ENCODE measurements at regions not wholly inside any gene's neighbourhood (a gene's known extent, or its start where the extent isn't known, plus 50 kb on each side); places are given as distances from the start of the nearest gene placed in this dataset.

DNA sequence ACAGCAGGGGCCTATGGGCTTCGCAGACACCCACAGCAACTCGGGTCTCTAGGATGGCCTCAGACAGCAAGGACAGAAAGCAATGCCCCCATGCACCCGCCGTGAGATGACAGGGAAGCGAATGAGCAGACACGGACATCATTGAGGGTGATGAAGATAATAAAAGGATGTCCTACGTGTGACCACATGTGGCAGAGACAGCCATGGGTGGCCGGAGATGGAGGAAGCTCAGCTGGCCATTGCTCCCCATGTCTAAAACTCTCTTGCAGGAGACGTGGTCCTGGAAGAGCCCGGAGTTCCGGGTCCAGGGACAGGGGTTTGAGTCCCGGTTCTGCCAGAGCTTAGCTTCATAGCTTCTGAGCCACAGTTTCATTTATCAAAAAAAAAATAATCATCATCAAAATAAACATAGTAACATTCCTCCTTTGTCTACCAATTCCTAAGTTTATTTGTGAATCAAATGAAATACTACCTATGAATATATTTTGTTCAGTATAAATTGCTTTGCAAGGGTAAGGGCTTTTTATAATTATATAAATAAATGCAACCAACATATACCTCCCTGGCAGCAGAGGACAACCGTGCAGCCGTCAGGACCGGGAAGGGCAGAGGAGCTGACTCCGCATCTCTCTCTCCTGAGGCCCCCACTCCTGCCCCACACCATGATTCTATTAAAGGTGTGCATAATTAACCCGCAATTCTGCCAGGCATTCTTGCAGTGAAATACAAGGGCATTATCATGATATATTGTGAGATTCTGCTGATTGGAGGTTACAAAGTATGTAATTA lies 401.4 kb upstream of the MYT1L start:
- Histone ChIP-seq H3K27ac (ENCODE audit: low read depth, low read length) (no peak overlapping the region), H3K27me3 (ENCODE audit: control insufficient read depth, low read length) (no peaks in the 10 kb centered on the region), H3K9me3 (ENCODE audit: control insufficient read depth, insufficient read depth, low read length) (no peaks in the 10 kb centered on the region), H3K4me3 (ENCODE audit: low read length) (no peak overlapping the region), H3F3A (ENCODE audit: control insufficient read depth, insufficient read depth) (no peaks in the 10 kb centered on the region), H3K4me1 (ENCODE audit: control insufficient read depth, low read length) (no peaks in the 10 kb centered on the region), H4K20me1 (ENCODE audit: control insufficient read depth, insufficient read depth, low read depth, low read length) (no peaks in the 10 kb centered on the region), H3K4me2 (ENCODE audit: low read length) (no peak overlapping the region), H3K9me2 (replicated peaks; ENCODE audit: control insufficient read depth, low read length) (no peaks in the 10 kb centered on the region), H3K79me2 (ENCODE audit: control insufficient read depth, low read length) (no peaks in the 10 kb centered on the region), H3K36me3 (ENCODE audit: control insufficient read depth, low read length) (no peaks in the 10 kb centered on the region)
- no peak for TF ChIP-seq EZH2phosphoT487 (IDR thresholded peaks at IDR 0.05; ENCODE audit: borderline replicate concordance, low read length)
- TF ChIP-seq, protein P1, sequence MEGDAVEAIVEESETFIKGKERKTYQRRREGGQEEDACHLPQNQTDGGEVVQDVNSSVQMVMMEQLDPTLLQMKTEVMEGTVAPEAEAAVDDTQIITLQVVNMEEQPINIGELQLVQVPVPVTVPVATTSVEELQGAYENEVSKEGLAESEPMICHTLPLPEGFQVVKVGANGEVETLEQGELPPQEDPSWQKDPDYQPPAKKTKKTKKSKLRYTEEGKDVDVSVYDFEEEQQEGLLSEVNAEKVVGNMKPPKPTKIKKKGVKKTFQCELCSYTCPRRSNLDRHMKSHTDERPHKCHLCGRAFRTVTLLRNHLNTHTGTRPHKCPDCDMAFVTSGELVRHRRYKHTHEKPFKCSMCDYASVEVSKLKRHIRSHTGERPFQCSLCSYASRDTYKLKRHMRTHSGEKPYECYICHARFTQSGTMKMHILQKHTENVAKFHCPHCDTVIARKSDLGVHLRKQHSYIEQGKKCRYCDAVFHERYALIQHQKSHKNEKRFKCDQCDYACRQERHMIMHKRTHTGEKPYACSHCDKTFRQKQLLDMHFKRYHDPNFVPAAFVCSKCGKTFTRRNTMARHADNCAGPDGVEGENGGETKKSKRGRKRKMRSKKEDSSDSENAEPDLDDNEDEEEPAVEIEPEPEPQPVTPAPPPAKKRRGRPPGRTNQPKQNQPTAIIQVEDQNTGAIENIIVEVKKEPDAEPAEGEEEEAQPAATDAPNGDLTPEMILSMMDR (IDR thresholded peaks at IDR 0.05; ENCODE audit: low read depth, low read length, poor library complexity, severe bottlenecking) = no peak

DNA sequence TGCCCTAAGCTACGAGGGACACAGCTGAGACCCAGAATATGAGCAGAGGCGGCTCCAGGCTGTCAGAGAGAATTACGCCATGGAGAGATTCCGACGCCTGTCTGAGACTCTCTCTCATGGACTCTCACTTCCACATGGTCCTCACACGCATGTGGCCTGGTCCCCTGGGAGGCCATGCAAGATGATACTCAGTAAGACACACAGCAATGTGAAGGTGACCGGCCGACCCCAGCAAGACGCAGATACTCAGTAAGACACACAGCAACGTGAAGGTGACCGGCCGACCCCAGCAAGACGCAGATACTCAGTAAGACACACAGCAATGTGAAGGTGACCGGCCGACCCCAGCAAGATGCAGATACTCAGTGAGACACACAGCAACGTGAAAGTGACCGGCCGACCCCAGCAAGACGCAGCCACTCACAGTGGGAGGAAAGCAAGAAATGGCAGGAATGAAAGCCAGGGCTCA lies 400.8 kb upstream of the MYT1L start:
- no peak overlapping the region for H3K4me3 ChIP-seq (ENCODE audit: low read length)
- H3K36me3 ChIP-seq (ENCODE audit: control insufficient read depth, low read length) = no peaks in the 10 kb centered on the region
- H3K4me1 ChIP-seq (ENCODE audit: control insufficient read depth, low read length) = no peaks in the 10 kb centered on the region
- H3K27ac ChIP-seq (ENCODE audit: low read depth, low read length) = no peak overlapping the region
- H4K20me1 ChIP-seq (ENCODE audit: control insufficient read depth, insufficient read depth, low read depth, low read length) = no peaks in the 10 kb centered on the region
- H3K27me3 ChIP-seq (ENCODE audit: control insufficient read depth, low read length) = no peaks in the 10 kb centered on the region
- no peaks in the 10 kb centered on the region for H3K79me2 ChIP-seq (ENCODE audit: control insufficient read depth, low read length)
- H3F3A ChIP-seq (ENCODE audit: control insufficient read depth, insufficient read depth) = no peaks in the 10 kb centered on the region
- H3K9me3 ChIP-seq (ENCODE audit: control insufficient read depth, insufficient read depth, low read length) = no peaks in the 10 kb centered on the region
- TF ChIP-seq, protein P1 (IDR thresholded peaks at IDR 0.05; ENCODE audit: low read depth, low read length, poor library complexity, severe bottlenecking) = no peak
- TF ChIP-seq EZH2phosphoT487 (IDR thresholded peaks at IDR 0.05; ENCODE audit: borderline replicate concordance, low read length) = no peak
- no peaks in the 10 kb centered on the region for H3K9me2 ChIP-seq (replicated peaks; ENCODE audit: control insufficient read depth, low read length)
- no peak overlapping the region for H3K4me2 ChIP-seq (ENCODE audit: low read length)

DNA sequence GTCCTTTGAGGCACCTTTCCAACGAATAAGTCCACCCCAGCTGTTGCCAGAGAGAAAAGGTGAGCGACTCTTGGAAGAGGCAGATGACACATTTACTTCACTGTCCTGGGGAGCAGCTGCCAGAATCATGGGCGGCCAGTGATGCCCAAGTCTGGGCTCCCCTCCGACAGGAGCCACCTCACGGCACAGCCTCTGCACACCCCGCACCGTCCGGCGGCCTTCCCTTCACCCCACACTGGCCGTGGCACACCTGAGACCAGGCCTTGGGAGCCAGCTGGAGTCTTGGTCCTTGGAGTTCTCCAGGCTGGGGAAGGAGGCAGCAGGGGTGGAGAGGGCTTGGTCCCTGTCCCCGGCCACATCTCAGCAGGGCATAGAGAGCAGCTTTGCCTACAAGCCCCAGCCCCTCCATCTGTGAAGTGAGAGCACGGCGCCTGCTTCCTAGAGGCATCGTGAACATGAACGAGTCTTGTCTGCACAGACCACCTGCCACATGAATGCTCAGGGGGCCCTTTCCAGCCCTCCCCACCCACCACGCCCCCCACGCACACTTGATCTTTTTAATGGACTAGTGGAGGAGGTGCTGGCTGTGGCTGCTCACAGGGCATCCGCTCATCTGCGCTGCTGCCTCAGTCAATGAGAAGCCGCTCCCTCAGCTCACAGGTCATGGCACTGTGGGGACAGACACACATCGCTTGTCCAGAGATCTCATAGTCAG lies 400.2 kb upstream of the MYT1L start:
- no peaks in the 10 kb centered on the region for H3K27me3 ChIP-seq (ENCODE audit: control insufficient read depth, low read length)

More for the DNA sequence above, 400.2 kb upstream of the MYT1L start:
- TF ChIP-seq, protein P1 (IDR thresholded peaks at IDR 0.05; ENCODE audit: low read depth, low read length, poor library complexity, severe bottlenecking) = no peak
- no peak for TF ChIP-seq EZH2phosphoT487 (IDR thresholded peaks at IDR 0.05; ENCODE audit: borderline replicate concordance, low read length)
- H3K79me2 ChIP-seq (ENCODE audit: control insufficient read depth, low read length) = no peaks in the 10 kb centered on the region
- H3K9me3 ChIP-seq (ENCODE audit: control insufficient read depth, insufficient read depth, low read length) = no peaks in the 10 kb centered on the region
- no peaks in the 10 kb centered on the region for H3K9me2 ChIP-seq (replicated peaks; ENCODE audit: control insufficient read depth, low read length)
- H3K4me2 ChIP-seq (ENCODE audit: low read length) = no peak overlapping the region
- H3F3A ChIP-seq (ENCODE audit: control insufficient read depth, insufficient read depth) = no peaks in the 10 kb centered on the region
- H4K20me1 ChIP-seq (ENCODE audit: control insufficient read depth, insufficient read depth, low read depth, low read length) = no peaks in the 10 kb centered on the region
- H3K4me3 ChIP-seq (ENCODE audit: low read length) = no peak overlapping the region
- H3K27ac ChIP-seq (ENCODE audit: low read depth, low read length) = no peak overlapping the region
- H3K4me1 ChIP-seq (ENCODE audit: control insufficient read depth, low read length) = no peaks in the 10 kb centered on the region
- no peaks in the 10 kb centered on the region for H3K36me3 ChIP-seq (ENCODE audit: control insufficient read depth, low read length)

Data from DOHH2 (cell line).